Neural cell (in vitro differentiated cells): ENCODE measurements at regions not wholly inside any gene's neighbourhood (a gene's known extent, or its start where the extent isn't known, plus 50 kb on each side); places are given as distances from the start of the nearest gene placed in this dataset.

Experiments used
- CTCF ChIP-seq: fragments of 450-650 bp; IDR thresholded peaks from 2 replicates; pipeline ENCODE4 v1.5.1; 2014; ENCODE audit warnings: antibody characterized with exemption, mild to moderate bottlenecking, moderate library complexity; ENCODE audit not compliant: poor library complexity, severe bottlenecking
- EP300 ChIP-seq: fragments of 450-650 bp; conservative IDR thresholded peaks from 2 replicates; pipeline ENCODE4 v1.6.1; 2014; ENCODE audit warnings: antibody characterized with exemption, mild to moderate bottlenecking, moderate library complexity; ENCODE audit not compliant: poor library complexity, severe bottlenecking
- EZH2 ChIP-seq: fragments of 200-600, 300-800 bp; shearing (Covaris generic), sonication (generic); IDR thresholded peaks from 2 replicates; pipeline ENCODE4 v1.6.1; 2014; ENCODE audit warnings: antibody characterized with exemption, low read length, borderline replicate concordance, mild to moderate bottlenecking; ENCODE audit not compliant: insufficient read depth, poor library complexity, severe bottlenecking
- POLR2AphosphoS5 ChIP-seq: IDR thresholded peaks from 2 replicates; pipeline ENCODE4 v1.6.1; 2012
- REST ChIP-seq: IDR thresholded peaks from 2 replicates; pipeline ENCODE4 v1.6.1; 2012; ENCODE audit warnings: borderline replicate concordance
- TAF1 ChIP-seq: IDR thresholded peaks from 2 replicates; pipeline ENCODE4 v1.6.1; 2012; ENCODE audit warnings: low read depth

GRCh38 chr2:3130444-3130843 is 247.2 kb downstream of the EIPR1 start:
- TF ChIP-seq TAF1 = no peak
- no peak for TF ChIP-seq CTCF
- no peak for TF ChIP-seq REST
- no peak for TF ChIP-seq POLR2AphosphoS5
- TF ChIP-seq EZH2 = no peak
- TF ChIP-seq EP300 = no peak
